PC-3 (cell line): ENCODE measurements at regions not wholly inside any gene's neighbourhood (a gene's known extent, or its start where the extent isn't known, plus 50 kb on each side); places are given as distances from the start of the nearest gene placed in this dataset.

ENCODE experiments used
- ATAC-seq: fragments of 200-7000 bp; cut with Tn5 transposase; 2 replicates; pipeline ENCODE4 v1.9.1; 2020; ENCODE audit warnings: mild to moderate bottlenecking, moderate library complexity
- BruUV-seq: library from RNA; stranded (reverse); fragments of 400-500 nt; replicated peaks from 2 replicates; lab custom pipeline; 2021; lab: Mats Ljungman, UMichigan
- CTCF ChIA-PET: fragments of 300-600 bp; sonication (Branson Sonifier 250); formaldehyde crosslinking; loops from one replicate; lab custom pipeline; 2022; ENCODE audit warnings: antibody characterized with exemption; lab: Charles Lee
- POLR2A ChIA-PET: fragments of 300-600 bp; sonication (Branson Sonifier 250); formaldehyde crosslinking; loops from one replicate; lab custom pipeline; 2022; ENCODE audit warnings: antibody characterized with exemption; ENCODE audit not compliant: unreplicated experiment; lab: Charles Lee
- DNase-seq: peaks from one replicate; pipeline ENCODE4 v3.0.0-alpha.2; 2015
- H2AFZ ChIP-seq: fragments of 300-600 bp; sonication (generic); 2 replicates; pipeline ENCODE4 v1.6.0; 2016; ENCODE audit warnings: antibody characterized with exemption, low read length
- H3F3A ChIP-seq: fragments of 300-600 bp; sonication (generic); one replicate; pipeline ENCODE4 v1.6.0; 2017; ENCODE audit warnings: antibody characterized with exemption, low read length, control low read depth, mild to moderate bottlenecking; ENCODE audit not compliant: unreplicated experiment
- H3K27ac ChIP-seq: fragments of 300-600 bp; sonication (generic); 2 replicates; pipeline ENCODE4 v1.5.1; 2016; ENCODE audit warnings: mild to moderate bottlenecking, low read length
- H3K27me3 ChIP-seq: fragments of 300-600 bp; sonication (generic); 2 replicates; pipeline ENCODE4 v1.6.1; 2016; ENCODE audit warnings: low read length, mixed read lengths
- H3K36me3 ChIP-seq: fragments of 300-600 bp; sonication (generic); 2 replicates; pipeline ENCODE4 v1.6.1; 2016; ENCODE audit warnings: low read depth, mixed run types, low read length, mixed read lengths
- H3K4me1 ChIP-seq: fragments of 300-600 bp; sonication (generic); 2 replicates; pipeline ENCODE4 v1.5.1; 2016; ENCODE audit warnings: low read length; ENCODE audit not compliant: insufficient read depth
- H3K4me2 ChIP-seq: fragments of 300-600 bp; sonication (generic); 2 replicates; pipeline ENCODE4 v1.6.0; 2016; ENCODE audit warnings: low read length
- H3K4me3 ChIP-seq: fragments of 300-600 bp; sonication (generic); 2 replicates; pipeline ENCODE4 v1.5.1; 2016; ENCODE audit warnings: mild to moderate bottlenecking, low read length, mixed read lengths
- H3K79me2 ChIP-seq: fragments of 300-600 bp; sonication (generic); 2 replicates; pipeline ENCODE4 v1.6.1; 2017; ENCODE audit warnings: low read length, mixed read lengths
- H3K9ac ChIP-seq: fragments of 300-600 bp; sonication (generic); 2 replicates; pipeline ENCODE4 v1.6.0; 2016; ENCODE audit warnings: mild to moderate bottlenecking, low read length
- H3K9me2 ChIP-seq: fragments of 300-600 bp; sonication (generic); replicated peaks from 2 replicates; pipeline ENCODE4 v1.6.1; 2016; ENCODE audit warnings: mixed run types, low read length, mixed read lengths
- H3K9me3 ChIP-seq: fragments of 300-600 bp; sonication (generic); 2 replicates; pipeline ENCODE4 v1.6.1; 2016; ENCODE audit warnings: low read length, mixed read lengths
- H4K20me1 ChIP-seq: fragments of 300-600 bp; sonication (generic); 2 replicates; pipeline ENCODE4 v1.6.1; 2016; ENCODE audit warnings: low read length, mixed read lengths
- CTCF ChIP-seq: fragments of 300-600 bp; sonication (generic); conservative IDR thresholded peaks from 2 replicates; pipeline ENCODE4 v1.5.1; 2017; ENCODE audit warnings: antibody characterized with exemption, low read depth, mild to moderate bottlenecking, low read length
- EZH2 ChIP-seq: fragments of 300-600 bp; sonication (generic); IDR thresholded peaks from one replicate; pipeline ENCODE4 v1.6.1; 2017; ENCODE audit warnings: antibody characterized with exemption, mild to moderate bottlenecking, low read length; ENCODE audit not compliant: unreplicated experiment
- EZH2phosphoT487 ChIP-seq: fragments of 300-600 bp; sonication (generic); IDR thresholded peaks from 2 replicates; pipeline ENCODE4 v1.6.1; 2018; ENCODE audit warnings: mild to moderate bottlenecking, antibody characterized with exemption, low read length, borderline replicate concordance
- intact Hi-C: fragments of 100-400 bp; cut with micrococcal nuclease; formaldehyde crosslinking; loops from 2 replicates; pipeline ENCODE4 v1.9.0; 2023

DNA sequence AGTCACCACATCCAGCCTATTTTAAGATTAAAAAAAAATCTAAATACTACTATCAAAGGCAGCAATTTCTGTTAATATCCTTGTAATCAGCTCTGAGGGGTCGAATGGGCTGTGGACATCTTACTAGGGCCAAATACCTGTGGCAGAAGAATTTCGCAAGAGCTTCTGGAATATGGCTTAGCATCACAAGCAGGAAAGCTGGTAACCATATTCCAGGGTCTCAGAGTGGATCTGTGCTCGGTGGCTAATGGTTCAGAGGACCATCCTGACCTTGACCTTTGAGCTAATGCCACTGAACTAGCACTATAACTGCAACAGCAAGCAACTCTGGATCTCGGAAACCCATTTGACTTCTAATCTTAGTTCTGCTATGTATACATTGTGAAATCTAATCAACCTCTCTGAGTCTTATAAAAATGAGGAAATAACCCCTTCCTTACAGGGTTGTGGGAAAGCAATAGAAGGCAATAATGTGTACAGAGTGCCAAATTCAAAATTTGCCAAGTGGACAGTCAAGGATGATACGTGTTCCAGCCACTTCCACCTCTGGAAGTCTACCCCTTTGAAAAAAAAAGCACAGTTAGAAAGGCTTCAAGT, 65.5 kb downstream of the CYP26A1 start:
- Histone ChIP-seq H3F3A (no peaks in the 10 kb centered on the region), H3K79me2 (no peaks in the 10 kb centered on the region), H2AFZ (no peak overlapping the region), H3K36me3 (no peaks in the 10 kb centered on the region), H4K20me1 (no peaks in the 10 kb centered on the region), H3K4me3 (no peak overlapping the region), H3K4me1 (no peaks in the 10 kb centered on the region), H3K27me3 (no peaks in the 10 kb centered on the region), H3K9ac (no peak overlapping the region), H3K27ac (no peak overlapping the region), H3K9me2 (no peaks in the 10 kb centered on the region), H3K4me2 (no peak overlapping the region), H3K9me3 (no peaks in the 10 kb centered on the region)
- no peak for DNase-seq
- ChIA-PET CTCF (no interaction called here), POLR2A (no interaction called here)
- no TSS peak for BruUV-seq
- TF ChIP-seq EZH2phosphoT487 (no peak), CTCF (no peak), EZH2 (no peak)
- ATAC-seq, result no peak
- intact Hi-C loops, result no loop called here

DNA sequence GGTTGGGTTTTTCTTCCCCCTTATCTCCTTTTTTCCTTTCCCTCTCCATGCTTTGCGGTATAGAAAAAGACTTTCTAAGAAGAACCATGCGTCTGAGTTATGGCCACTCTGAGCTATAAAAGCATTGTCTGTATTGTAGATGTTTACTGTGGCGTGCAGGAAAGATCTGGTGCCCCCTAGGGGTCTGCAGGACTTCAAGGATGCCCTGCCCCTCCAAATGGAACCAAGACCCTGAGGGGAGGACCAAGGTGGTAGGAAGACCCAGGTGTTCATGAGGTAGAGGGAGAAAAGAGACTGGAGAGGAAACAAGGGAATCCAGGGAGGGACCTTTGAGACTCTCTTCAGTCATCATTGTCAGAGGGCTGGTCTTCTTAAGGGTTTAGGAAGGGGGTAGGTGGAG, 68.8 kb downstream of the CYP26A1 start:
- no peaks in the 10 kb centered on the region for H3F3A ChIP-seq
- ChIA-PET CTCF (no interaction called here), POLR2A (no interaction called here)
- H3K9me3 ChIP-seq, result no peaks in the 10 kb centered on the region
- no peaks in the 10 kb centered on the region for H3K79me2 ChIP-seq
- no peaks in the 10 kb centered on the region for H3K36me3 ChIP-seq
- TF ChIP-seq EZH2phosphoT487, result no peak
- TF ChIP-seq CTCF, result peak; percentile 25; the same call in 1 of the 2 replicates
- no peaks in the 10 kb centered on the region for H3K27me3 ChIP-seq
- no peak overlapping the region for H2AFZ ChIP-seq
- ATAC-seq, result no peak
- intact Hi-C loops, result no loop called here
- H3K9ac ChIP-seq, result no peak overlapping the region
- H4K20me1 ChIP-seq, result no peaks in the 10 kb centered on the region
- no peak overlapping the region for H3K27ac ChIP-seq
- H3K9me2 ChIP-seq, result no peaks in the 10 kb centered on the region
- H3K4me2 ChIP-seq, result no peak overlapping the region
- H3K4me1 ChIP-seq, result no peaks in the 10 kb centered on the region
- no peak overlapping the region for H3K4me3 ChIP-seq
- no TSS peak for BruUV-seq
- DNase-seq, result no peak

DNA sequence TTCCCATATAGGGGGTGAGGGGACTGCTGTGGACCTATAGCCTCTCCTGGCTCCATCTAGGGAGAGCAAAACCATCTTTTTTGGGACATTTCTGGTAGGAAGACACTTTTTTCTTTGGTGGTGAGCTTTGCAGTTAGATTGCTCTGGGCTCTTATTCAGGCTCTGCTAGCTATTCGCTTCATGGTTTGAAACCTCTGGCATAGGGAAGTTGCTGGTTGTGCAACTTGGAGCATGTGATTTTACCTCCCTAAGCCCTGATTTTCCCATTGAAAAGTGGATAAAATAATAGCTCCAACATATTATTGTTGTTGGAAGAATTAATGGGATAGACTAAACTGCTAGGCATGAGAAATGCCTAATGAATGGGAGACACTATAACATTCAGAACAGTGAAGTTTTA, 69.6 kb downstream of the CYP26A1 start:
- no TSS peak for BruUV-seq
- intact Hi-C loops, result no loop called here
- ChIA-PET CTCF (no interaction called here), POLR2A (no interaction called here)
- no peaks in the 10 kb centered on the region for H3K4me1 ChIP-seq
- H3K4me3 ChIP-seq, result no peak overlapping the region
- H3F3A ChIP-seq, result no peaks in the 10 kb centered on the region
- no peak overlapping the region for H3K4me2 ChIP-seq
- no peak overlapping the region for H2AFZ ChIP-seq
- no peak for TF ChIP-seq EZH2phosphoT487
- TF ChIP-seq EZH2, result no peak
- TF ChIP-seq CTCF, result no peak
- no peaks in the 10 kb centered on the region for H3K9me3 ChIP-seq
- no peaks in the 10 kb centered on the region for H4K20me1 ChIP-seq
- H3K79me2 ChIP-seq, result no peaks in the 10 kb centered on the region
- no peaks in the 10 kb centered on the region for H3K27me3 ChIP-seq
- H3K27ac ChIP-seq, result no peak overlapping the region
- no peaks in the 10 kb centered on the region for H3K36me3 ChIP-seq
- no peaks in the 10 kb centered on the region for H3K9me2 ChIP-seq
- H3K9ac ChIP-seq, result no peak overlapping the region
- no peak for ATAC-seq
- no peak for DNase-seq
